SU-DHL-6 (cell line): ENCODE measurements at regions not wholly inside any gene's neighbourhood (a gene's known extent, or its start where the extent isn't known, plus 50 kb on each side); places are given as distances from the start of the nearest gene placed in this dataset.

ENCODE experiments used
- H2AFZ ChIP-seq: fragments of 200-600 bp; sonication (generic); 2 replicates; pipeline ENCODE4 v1.6.1; 2014; ENCODE audit warnings: low read depth, mild to moderate bottlenecking, moderate library complexity, mixed read lengths, antibody characterized with exemption, low read length; ENCODE audit not compliant: severe bottlenecking
- H3F3A ChIP-seq: fragments of 200-600 bp; shearing (Covaris generic); 2 replicates; pipeline ENCODE4 v1.6.0; 2016; ENCODE audit warnings: antibody characterized with exemption, mild to moderate bottlenecking; ENCODE audit not compliant: insufficient read depth
- H3K27ac ChIP-seq: fragments of 200-600 bp; sonication (generic); 2 replicates; pipeline ENCODE4 v1.5.1; 2016; ENCODE audit warnings: low read depth, mild to moderate bottlenecking, low read length, moderate library complexity, mixed read lengths
- H3K27me3 ChIP-seq: fragments of 200-600 bp; sonication (generic), shearing (Covaris generic); 2 replicates; pipeline ENCODE4 v1.6.0; 2014; ENCODE audit warnings: mild to moderate bottlenecking, low read length
- H3K36me3 ChIP-seq: fragments of 200-600 bp; sonication (generic); 2 replicates; pipeline ENCODE4 v1.6.1; 2014; ENCODE audit warnings: mild to moderate bottlenecking, low read length, mixed read lengths
- H3K4me2 ChIP-seq: fragments of 300-600, 200-600 bp; shearing (Covaris generic), sonication (generic); 2 replicates; pipeline ENCODE4 v1.6.0; 2014; ENCODE audit warnings: low read length, low read depth, mild to moderate bottlenecking; ENCODE audit not compliant: poor library complexity, severe bottlenecking
- H3K4me3 ChIP-seq: fragments of 200-600 bp; sonication (generic); 2 replicates; pipeline ENCODE4 v1.5.1; 2014; ENCODE audit warnings: antibody characterized with exemption, low read length, mild to moderate bottlenecking, mixed read lengths; ENCODE audit not compliant: insufficient read depth, poor library complexity, severe bottlenecking
- H3K79me2 ChIP-seq: fragments of 200-600 bp; sonication (generic); 2 replicates; pipeline ENCODE4 v1.6.1; 2014; ENCODE audit warnings: mild to moderate bottlenecking, low read length, moderate library complexity; ENCODE audit not compliant: insufficient read depth
- H3K9ac ChIP-seq: fragments of 200-600 bp; sonication (generic); 2 replicates; pipeline ENCODE4 v1.7.0; 2014; ENCODE audit warnings: mild to moderate bottlenecking, low read length
- H3K9me2 ChIP-seq: fragments of 200-600 bp; sonication (generic); replicated peaks from 2 replicates; pipeline ENCODE4 v1.6.1; 2014; ENCODE audit warnings: low read length; ENCODE audit not compliant: insufficient read depth
- H3K9me3 ChIP-seq: fragments of 200-600 bp; sonication (generic); 2 replicates; pipeline ENCODE4 v1.6.1; 2014; ENCODE audit warnings: low read length, mixed read lengths; ENCODE audit not compliant: insufficient read depth
- H4K20me1 ChIP-seq: fragments of 200-600 bp; sonication (generic); 2 replicates; pipeline ENCODE4 v1.6.1; 2014; ENCODE audit warnings: low read depth, mild to moderate bottlenecking, antibody characterized with exemption, low read length, moderate library complexity, mixed read lengths
- CTCF ChIP-seq: fragments of 200-600 bp; sonication (generic); IDR thresholded peaks from one replicate; pipeline ENCODE4 v1.5.1; 2017; ENCODE audit warnings: antibody characterized with exemption, mild to moderate bottlenecking, low read length, moderate library complexity; ENCODE audit not compliant: insufficient read depth, poor library complexity, severe bottlenecking
- EZH2phosphoT487 ChIP-seq: fragments of 200-600 bp; sonication (generic), shearing (Covaris generic); conservative IDR thresholded peaks from 2 replicates; pipeline ENCODE4 v1.6.1; 2018; ENCODE audit warnings: mild to moderate bottlenecking, antibody characterized with exemption, low read length, moderate library complexity, mixed read lengths

- no peaks in the 10 kb centered on the region for H4K20me1 ChIP-seq
- no peaks in the 10 kb centered on the region for H3K79me2 ChIP-seq
Measured at GRCh38 chr9:118273048-118273447, 568.8 kb downstream of the TLR4 start.

DNA sequence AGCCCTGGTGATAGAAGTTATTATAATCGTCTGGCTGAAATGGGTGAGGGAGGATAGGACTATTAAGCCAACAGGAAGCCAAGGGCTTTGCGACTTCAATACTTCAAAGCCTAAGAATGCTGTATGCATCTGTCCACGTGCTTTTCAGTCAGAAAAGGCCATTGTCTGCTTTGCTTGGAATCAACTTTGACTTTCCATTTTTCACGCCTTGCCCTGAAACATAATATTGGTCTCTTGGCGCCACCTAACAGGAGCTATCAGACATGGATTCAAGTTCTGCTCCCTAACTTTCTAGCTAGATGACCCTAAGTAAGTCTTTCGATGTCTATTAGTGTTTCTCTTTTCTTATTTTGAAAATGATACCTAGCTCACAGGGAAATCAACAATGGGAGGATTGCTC, 572.6 kb downstream of the TLR4 start:
- no peak for TF ChIP-seq EZH2phosphoT487
- no peaks in the 10 kb centered on the region for H4K20me1 ChIP-seq
- H3F3A ChIP-seq, result no peaks in the 10 kb centered on the region
- H3K9me3 ChIP-seq, result no peaks in the 10 kb centered on the region
- H3K4me2 ChIP-seq, result no peak overlapping the region
- H3K36me3 ChIP-seq, result no peaks in the 10 kb centered on the region
- H3K9ac ChIP-seq, result no peak overlapping the region
- no peaks in the 10 kb centered on the region for H3K27me3 ChIP-seq
- no peak overlapping the region for H3K27ac ChIP-seq
- no peaks in the 10 kb centered on the region for H3K9me2 ChIP-seq
- no peaks in the 10 kb centered on the region for H3K79me2 ChIP-seq
- no peak overlapping the region for H3K4me3 ChIP-seq
- no peak overlapping the region for H2AFZ ChIP-seq

More at GRCh38 chr9:118273048-118273447, 568.8 kb downstream of the TLR4 start:
- Histone ChIP-seq H3K27me3 (no peaks in the 10 kb centered on the region), H3K9me3 (no peaks in the 10 kb centered on the region), H3K9ac (no peak overlapping the region), H3K27ac (no peak overlapping the region), H2AFZ (no peak overlapping the region), H3K9me2 (no peaks in the 10 kb centered on the region), H3K36me3 (no peaks in the 10 kb centered on the region), H3F3A (no peaks in the 10 kb centered on the region), H3K4me3 (no peak overlapping the region), H3K4me2 (no peak overlapping the region)
- TF ChIP-seq EZH2phosphoT487, result no peak
- TF ChIP-seq CTCF, result no peak

DNA sequence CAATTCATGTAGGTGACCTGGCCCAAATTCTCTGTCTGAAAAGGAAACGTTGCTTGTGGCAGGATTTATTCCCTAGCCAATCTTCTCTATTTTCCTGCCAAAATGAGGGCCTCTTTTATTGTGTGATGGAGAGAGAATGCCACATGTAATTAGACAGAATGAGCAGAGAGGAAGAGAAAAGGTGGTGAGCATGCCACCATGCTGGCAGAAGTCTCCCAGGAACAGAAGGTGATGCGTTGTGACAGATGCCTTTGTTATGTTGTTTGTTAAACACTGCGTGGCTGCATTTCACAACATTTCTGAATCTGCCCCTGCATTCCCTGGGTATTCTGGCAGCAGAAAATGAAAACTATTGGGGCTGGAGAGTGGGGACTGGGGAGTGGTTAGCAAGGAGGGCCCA, 577.6 kb downstream of the TLR4 start:
- Histone ChIP-seq H3K9ac (no peak overlapping the region), H3K9me3 (no peaks in the 10 kb centered on the region), H3K4me3 (no peak overlapping the region), H3K4me2 (no peak overlapping the region), H3K27ac (no peak overlapping the region), H4K20me1 (no peaks in the 10 kb centered on the region), H3F3A (no peaks in the 10 kb centered on the region), H3K79me2 (no peaks in the 10 kb centered on the region), H3K36me3 (no peaks in the 10 kb centered on the region), H3K9me2 (no peaks in the 10 kb centered on the region), H2AFZ (no peak overlapping the region), H3K27me3 (no peaks in the 10 kb centered on the region)
- TF ChIP-seq CTCF (no peak), EZH2phosphoT487 (no peak)

DNA sequence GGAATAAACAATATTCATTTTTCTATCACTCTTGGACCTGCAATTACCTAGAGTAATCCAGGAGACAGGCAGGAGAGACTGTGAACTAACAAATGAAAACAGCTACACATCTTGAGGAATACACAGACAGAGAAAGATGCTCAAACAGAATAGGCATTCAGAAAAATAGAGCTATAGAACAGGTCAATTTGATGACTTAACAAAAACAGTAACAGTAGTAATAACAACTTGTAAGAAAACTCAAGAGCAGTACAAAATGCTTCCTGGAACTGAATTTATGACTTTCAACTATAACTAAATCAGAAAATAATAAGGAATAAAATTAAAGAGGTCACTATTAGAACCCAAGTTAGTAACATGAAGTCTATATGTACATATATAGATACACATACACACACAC, 579.3 kb downstream of the TLR4 start:
- no peaks in the 10 kb centered on the region for H3K27me3 ChIP-seq
- no peak for TF ChIP-seq CTCF
- no peak for TF ChIP-seq EZH2phosphoT487
- no peak overlapping the region for H3K27ac ChIP-seq
- no peak overlapping the region for H3K4me2 ChIP-seq
- H2AFZ ChIP-seq, result no peak overlapping the region
- H4K20me1 ChIP-seq, result no peaks in the 10 kb centered on the region
- no peak overlapping the region for H3K4me3 ChIP-seq
- no peaks in the 10 kb centered on the region for H3F3A ChIP-seq
- no peaks in the 10 kb centered on the region for H3K36me3 ChIP-seq
- no peaks in the 10 kb centered on the region for H3K9me3 ChIP-seq
- no peaks in the 10 kb centered on the region for H3K79me2 ChIP-seq
- no peak overlapping the region for H3K9ac ChIP-seq
- no peaks in the 10 kb centered on the region for H3K9me2 ChIP-seq
